Heart left ventricle (tissue), 13 donors: ENCODE measurements at regions not wholly inside any gene's neighbourhood (a gene's known extent, or its start where the extent isn't known, plus 50 kb on each side); places are given as distances from the start of the nearest gene placed in this dataset.
"Not testable (repeated sequence)": the region's sequence is repeated elsewhere in the genome, so short reads cannot be mapped to it uniquely, and the experiment has no call there.

Experiments
- POLR2A ChIP-seq, 2 donors: fragments of 450-650 bp; IDR thresholded peaks; one replicate each; pipeline ENCODE4 v1.6.1; 2017; ENCODE audit warnings: antibody characterized with exemption in 2 of 2, mild to moderate bottlenecking in 2 of 2, moderate library complexity in 2 of 2
- TF ChIP-seq, protein P1 (sequence below), 12 donors: fragments of 200-600 bp; sonication (generic) in 4 of 12; IDR thresholded peaks; one replicate each; pipeline versions ENCODE4 v1.5.0 to v1.8.0; 2018 to 2022; ENCODE audit warnings: antibody characterized with exemption in 12 of 12, mild to moderate bottlenecking in 5 of 12
- donor health status: ischemic (EF 13 %, LVEDD 7.1; RV severe dilation, severe dysfunction).
- donor health status: DM: no; HTN: yes; CAD: no.
- donor health status: DM: no; HTN: no; CAD: no.
- donor health status: ischemic (EF 25% LVEDD 6.9; RV normal size, moderate dysfunction).
- donor health status: ischemic (EF 25% LVEDD 5.7; RV mildly dilated, moderate dysfunction).
- donor health status: ischemic (EF 35%, LVEDD 5.7; RV mildly dilated, moderate dysfunction).
- donor health status: nonischemic (EF 11% LVEDD 7.7; RV severe dilation, severe dysfunction).
- donor health status: DM: yes; HTN: yes; CAD: no.
- donor health status: PGD.
- donor health status: ischemic (EF 29% LVEDD 5.4; RV normal size, mild dysfunction).
- donor health status: nonischemic (EF 23%, LVEDD 6.1; RV moderate dilation, normal function).

- TF ChIP-seq, protein P1, sequence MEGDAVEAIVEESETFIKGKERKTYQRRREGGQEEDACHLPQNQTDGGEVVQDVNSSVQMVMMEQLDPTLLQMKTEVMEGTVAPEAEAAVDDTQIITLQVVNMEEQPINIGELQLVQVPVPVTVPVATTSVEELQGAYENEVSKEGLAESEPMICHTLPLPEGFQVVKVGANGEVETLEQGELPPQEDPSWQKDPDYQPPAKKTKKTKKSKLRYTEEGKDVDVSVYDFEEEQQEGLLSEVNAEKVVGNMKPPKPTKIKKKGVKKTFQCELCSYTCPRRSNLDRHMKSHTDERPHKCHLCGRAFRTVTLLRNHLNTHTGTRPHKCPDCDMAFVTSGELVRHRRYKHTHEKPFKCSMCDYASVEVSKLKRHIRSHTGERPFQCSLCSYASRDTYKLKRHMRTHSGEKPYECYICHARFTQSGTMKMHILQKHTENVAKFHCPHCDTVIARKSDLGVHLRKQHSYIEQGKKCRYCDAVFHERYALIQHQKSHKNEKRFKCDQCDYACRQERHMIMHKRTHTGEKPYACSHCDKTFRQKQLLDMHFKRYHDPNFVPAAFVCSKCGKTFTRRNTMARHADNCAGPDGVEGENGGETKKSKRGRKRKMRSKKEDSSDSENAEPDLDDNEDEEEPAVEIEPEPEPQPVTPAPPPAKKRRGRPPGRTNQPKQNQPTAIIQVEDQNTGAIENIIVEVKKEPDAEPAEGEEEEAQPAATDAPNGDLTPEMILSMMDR (IDR thresholded peaks at IDR 0.05): not testable (repeated sequence)
- not testable (repeated sequence) for TF ChIP-seq POLR2A (IDR thresholded peaks at IDR 0.05)
Measured at GRCh38 chr6:80847973-80848372, 741.5 kb downstream of the BCKDHB start.
